Left colon (tissue), 2 donors: ENCODE measurements at regions not wholly inside any gene's neighbourhood (a gene's known extent, or its start where the extent isn't known, plus 50 kb on each side); places are given as distances from the start of the nearest gene placed in this dataset.

ENCODE experiments used
- ATAC-seq: fragments of 200-7000 bp; cut with Tn5 transposase; one replicate; pipeline ENCODE4 v1.9.1; 2020; ENCODE audit warnings: mild to moderate bottlenecking, moderate library complexity
- DNase-seq, 2 donors: peaks; one replicate each; pipeline ENCODE4 v3.0.0-alpha.2; 2020
- intact Hi-C, 2 donors: fragments of 100-400 bp; cut with DNase I in 1 of 2; cut with micrococcal nuclease in 1 of 2; formaldehyde crosslinking; loops; one replicate each; pipeline versions ENCODE4 v1.11.2 to v1.14.0; 2022; cut with DNase I, micrococcal nuclease
- donor health status: DM: no; HTN: no; CAD: no.
- donor health status: DM: yes; HTN: yes; CAD: no.

GRCh38 chr5:135222771-135223170, 176.3 kb downstream of the MACROH2A1 start:
- no peak for ATAC-seq
- intact Hi-C loops: no loop called here

DNA sequence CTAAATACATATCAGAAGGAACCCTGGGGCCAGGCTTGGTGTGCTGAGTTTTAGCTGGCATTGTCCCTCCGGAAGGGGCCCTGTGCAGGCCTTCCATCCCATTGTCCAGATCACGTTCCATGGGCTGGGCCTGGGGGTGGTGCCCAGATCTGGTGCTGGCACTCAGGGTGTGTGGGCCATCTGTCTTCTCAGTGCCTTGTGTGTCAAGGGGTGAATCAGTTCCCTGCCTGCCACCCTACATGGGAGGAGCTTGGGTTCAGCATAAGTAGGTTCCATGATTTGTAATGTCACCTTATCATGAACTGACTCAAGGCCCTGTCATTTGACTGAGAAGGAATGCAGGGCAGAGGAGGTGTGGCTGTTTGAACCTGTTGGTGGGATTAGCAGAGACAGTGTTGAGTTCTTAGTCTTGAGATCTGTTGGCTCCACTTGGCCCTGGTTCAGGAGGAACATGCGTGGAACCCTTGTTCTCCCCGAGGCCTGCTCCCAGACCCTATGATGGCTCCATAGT, 176.8 kb downstream of the MACROH2A1 start:
- no peak for ATAC-seq
- intact Hi-C loops: no loop called here
- DNase-seq: no peak

More at GRCh38 chr5:135222771-135223170, 176.3 kb downstream of the MACROH2A1 start:
- no peak for DNase-seq

DNA sequence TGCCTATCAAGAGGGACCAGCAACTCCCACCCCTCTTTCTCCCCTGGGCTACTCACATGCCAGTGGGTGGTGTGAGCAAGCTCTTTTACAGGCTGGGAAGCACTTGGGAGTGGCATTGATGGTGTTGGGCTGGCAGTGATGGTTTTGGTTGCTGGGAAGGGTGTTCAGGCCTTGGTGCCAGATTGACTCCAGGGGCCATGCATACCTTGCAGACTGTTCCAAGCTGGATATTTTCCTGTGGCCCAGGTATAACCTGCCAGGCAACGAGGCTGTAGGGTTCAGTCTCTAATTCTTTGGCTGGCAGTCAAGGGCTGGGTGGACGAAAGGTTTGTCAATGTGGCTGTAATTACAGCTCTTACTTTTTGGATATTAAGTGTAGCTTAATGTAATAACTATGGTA, 177.3 kb downstream of the MACROH2A1 start:
- intact Hi-C loops: no loop called here
- ATAC-seq (no peak), DNase-seq (no peak)

GRCh38 chr5:135221187-135221473, 177.9 kb downstream of the MACROH2A1 start:
- no peak for DNase-seq
- intact Hi-C loops: no loop called here
- ATAC-seq: no peak

DNA sequence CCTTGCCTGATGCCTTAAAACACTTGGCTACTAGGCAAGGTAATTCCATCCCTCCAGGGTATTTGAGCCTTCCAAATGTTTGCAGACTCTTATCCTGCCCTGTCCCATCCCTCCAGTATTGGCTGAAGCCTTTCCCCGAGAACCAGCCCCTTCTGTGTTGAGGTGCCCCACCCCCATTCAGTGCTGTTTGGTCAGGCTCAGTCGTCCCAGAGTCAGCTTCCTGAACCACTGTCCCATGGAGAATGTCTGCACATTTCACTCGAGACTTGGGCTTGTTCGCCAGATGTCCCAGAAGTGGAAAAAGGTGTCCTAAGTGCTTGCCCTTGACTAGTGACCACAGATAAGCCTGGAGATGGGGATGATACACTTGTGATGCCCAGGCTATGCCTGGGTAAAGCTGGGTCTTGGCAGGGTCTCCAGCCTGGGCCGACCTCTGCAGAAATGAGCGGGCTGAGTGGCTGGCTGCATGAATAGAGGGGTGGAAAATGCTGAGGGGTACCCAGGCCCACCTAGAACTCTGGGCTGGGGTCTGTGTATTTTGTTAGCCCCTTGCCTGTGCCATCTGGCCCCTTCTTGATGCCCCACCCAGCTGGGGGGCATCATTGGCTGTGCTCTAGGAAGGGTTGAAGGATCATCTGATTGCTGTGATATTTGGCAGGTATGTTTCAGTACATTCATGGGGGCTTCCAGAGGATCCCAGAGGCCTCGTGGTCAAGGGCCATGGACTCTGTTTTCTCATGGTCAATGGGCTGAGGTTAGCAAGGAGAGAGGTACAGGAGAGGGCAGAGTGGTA, 178.4 kb downstream of the MACROH2A1 start:
- DNase-seq: no peak

DNA sequence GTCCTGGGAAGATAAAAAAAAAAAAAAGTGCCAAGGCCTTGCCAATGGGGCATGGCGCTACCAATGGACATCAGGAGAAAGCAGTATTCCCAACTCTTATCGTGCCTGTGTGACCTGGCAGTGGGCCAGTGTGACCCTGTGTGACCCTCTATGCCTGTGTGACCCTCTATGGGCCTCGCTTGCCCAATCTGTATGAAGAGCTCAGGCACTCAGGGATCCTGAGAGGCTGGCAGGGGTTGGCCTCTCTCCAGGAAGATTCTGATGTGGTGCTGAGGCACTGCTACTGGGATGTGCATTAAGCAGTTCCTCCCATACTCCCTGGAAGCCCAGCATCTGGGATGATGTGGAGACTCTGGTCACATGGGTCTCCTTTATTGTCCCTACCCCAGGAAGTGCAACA, 179.2 kb downstream of the MACROH2A1 start:
- no peak for DNase-seq
- intact Hi-C loops: no loop called here
- no peak for ATAC-seq

More for the DNA sequence above, 178.4 kb downstream of the MACROH2A1 start:
- ATAC-seq: no peak
- intact Hi-C loops: no loop called here

DNA sequence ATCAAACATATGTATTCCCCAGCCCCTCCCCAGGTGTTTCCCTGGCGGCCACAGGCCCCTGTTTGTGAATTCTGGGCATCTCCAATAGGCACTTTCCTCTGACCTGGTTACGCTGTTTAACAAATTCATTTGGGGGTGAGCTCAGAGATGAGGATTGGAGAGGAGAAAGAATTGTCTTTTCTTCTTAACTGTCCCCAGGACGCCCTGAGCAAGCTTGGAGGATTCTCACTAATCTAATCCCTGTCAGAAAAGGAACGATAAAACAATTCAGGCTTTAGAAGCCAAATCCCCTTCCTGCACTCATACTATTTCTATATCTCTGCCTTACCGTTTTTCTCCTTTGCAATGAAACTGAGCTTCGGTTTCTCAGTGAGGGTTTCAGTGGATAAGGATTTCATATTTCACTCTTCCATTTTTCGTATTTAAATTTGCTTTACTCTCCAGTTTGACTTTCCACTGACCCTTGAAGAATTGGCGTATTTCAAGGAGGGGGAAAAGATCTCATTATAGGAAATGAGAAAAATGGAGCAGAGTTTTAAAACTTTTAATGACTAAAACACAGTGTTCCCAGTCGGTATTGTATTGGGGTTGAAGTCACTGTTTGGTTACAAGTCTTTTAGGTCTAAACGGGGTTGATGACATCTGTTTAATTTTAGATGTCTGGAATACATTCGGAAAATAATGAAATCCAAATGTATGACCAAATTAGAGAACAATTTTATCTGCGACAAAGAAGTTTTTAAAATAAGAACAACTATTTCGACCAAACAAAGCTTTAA, 180.1 kb downstream of the MACROH2A1 start:
- intact Hi-C loops: no loop called here
- ATAC-seq (no peak), DNase-seq (no peak)

GRCh38 chr5:135218486-135218755, 180.6 kb downstream of the MACROH2A1 start:
- no peak for DNase-seq
- intact Hi-C loops: no loop called here
- no peak for ATAC-seq

DNA sequence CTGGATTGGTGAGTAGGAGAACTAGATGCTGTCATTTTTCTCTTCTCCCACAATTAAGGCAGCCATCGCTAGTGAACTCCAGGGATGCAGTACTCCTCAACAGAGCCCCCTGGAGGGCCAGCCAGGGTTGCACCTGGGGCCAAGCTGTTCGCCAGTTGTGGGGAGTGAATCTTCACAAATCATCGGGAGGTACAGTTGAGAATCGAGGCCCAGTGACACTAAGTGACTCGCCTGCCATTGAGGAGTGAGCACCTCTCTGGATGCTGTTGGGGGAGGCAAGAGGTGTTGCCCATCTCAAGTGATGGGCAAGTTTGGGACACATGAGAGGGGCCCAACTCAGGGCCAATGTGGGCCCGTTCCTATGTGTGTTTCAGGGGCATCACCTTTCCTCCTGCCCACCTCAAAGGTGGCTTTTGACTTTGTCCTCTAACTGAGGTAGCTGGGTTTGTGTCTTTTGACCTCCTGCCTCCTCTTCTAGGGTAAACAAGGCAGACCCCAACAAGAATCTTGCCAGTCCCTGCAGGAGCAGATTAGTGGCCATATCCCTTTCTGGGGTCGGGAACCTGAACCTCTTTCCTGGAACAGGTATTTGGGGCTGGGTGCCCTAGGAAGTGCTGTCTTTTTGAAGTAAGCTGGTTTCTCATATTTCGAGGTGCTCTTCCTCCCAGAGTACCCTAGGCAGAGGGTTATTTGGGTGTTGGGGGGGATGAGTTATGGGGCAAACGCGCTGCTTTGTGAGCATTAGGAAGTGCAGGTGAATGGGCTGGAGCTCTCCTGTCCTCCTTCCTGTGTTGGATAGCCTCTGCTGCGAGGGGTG, 181.2 kb downstream of the MACROH2A1 start:
- ATAC-seq (no peak), DNase-seq (no peak)
- intact Hi-C loops: no loop called here

GRCh38 chr5:135216471-135217343, 182.3 kb downstream of the MACROH2A1 start:
- ATAC-seq: no peak
- no peak for DNase-seq
- intact Hi-C loops: no loop called here

DNA sequence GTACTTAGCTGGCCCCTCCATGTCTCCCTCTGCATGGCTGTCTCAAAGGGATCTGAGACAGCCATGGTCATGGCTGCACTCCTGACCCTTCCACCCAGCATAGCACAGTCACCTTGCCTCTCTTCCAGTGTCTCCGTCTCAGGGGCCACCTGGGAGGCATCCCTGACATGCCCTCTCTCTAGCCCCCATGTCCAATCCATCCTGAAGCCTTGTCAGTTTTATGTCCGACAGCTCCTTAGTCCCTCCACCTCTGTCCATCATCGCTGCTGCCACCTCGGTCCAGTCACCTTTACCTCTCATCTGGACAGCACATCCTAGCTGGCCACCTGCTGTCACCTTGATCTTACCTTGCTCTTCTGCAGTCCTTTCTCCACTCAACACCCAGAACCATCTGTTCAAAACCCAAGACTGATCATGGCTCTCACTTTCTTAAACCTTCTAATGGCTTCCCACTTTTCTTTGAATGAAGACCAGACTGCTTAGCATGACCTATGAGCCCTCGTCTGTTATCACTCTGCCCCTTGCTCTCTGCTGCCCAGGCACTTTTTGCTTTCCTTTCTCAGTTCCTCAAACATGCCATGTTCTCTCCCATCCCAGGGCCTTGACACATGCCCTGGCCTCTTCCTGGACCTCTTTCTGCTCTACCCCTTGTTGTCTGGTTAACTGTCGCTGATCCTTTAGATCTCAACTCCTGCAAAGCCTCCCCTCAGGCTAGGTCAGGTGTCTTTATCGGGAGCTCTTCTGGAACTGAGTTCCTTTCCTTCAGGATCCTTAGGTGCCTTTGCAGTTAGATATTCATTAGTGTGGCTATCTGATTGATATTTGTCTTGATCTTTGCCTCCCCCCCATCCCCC, 181.8 kb upstream of the PITX1 start:
- ATAC-seq: no peak
- intact Hi-C loops: no loop called here
- no peak for DNase-seq

DNA sequence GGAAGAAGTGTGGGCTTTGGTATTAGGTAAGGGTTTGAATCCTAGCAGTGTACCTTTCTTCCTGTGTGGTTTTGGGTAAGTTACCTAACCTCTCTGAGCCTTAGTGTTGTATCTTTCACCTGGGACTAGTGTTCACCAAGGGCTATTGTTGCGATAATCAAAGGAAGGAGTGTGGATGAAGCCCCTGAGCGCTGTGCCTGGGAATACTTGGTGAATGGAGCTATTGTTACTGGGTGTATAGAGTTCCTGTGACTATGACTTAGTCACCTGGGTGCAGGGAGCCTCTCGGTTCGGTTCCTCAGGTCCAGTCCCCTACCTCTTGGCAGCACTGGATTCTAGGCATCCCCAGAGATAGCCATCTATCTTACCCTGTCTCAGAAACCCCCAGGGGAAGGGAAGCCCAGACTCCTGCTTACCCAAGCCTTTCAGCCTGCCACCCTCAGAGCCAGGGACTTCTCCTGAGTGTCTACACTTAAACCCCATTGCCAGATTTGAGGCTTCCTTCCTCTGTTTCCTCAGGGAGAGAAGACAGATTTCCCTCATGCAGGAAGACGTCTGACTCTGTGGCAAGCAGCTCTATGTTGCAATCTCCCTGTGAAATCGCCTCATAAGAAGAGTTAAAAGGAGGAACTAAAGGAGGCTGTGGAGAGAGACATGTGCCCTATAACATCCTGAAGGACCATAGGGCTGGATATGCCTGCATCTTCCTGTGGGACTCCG, 181.0 kb upstream of the PITX1 start:
- no peak for ATAC-seq
- intact Hi-C loops: no loop called here
- DNase-seq: no peak

DNA sequence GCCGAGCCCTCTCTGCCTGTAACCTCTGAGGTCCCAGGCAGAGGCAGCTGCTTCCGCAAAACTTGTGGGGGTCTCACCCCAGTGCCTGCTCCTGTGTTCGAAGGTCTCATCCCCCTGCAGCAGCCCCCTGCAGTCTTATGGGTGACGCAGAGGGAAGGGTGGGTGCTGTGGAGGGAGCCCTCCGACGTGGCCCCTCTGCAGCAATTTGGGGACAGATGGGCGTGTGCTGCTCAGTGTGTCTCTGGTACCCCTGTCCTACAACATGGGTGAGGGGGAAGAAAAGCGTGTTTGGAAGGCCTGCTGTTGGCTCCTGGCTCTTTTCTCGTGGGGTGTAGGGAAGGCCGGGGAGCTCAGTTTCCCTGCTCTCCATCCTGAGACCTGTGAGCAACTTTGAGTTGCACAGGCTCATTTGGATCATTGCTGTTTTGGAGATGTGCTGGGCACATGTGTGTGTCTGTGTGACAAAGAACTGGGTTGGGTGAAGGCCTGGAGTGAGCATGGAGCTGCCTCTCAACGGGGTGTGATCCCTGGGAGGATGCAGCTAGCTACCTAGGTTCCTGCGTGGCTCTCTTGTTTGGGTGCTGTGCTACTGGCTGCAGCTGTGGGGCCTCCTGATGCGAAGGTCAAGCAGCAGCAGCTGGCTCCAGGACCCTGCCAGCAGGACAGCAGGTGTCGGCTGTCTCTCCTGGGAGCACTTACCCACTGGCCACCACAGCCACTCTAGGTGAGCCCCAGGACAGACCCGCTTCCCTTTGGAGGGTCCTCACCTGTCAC, 179.6 kb upstream of the PITX1 start:
- no peak for DNase-seq
- ATAC-seq: no peak
- intact Hi-C loops: no loop called here

- no peak for ATAC-seq
- DNase-seq: no peak
- intact Hi-C loops: no loop called here
Measured at GRCh38 chr5:135213027-135213386, 179.0 kb upstream of the PITX1 start.

GRCh38 chr5:135212361-135213026, 178.5 kb upstream of the PITX1 start:
- no peak for ATAC-seq
- no peak for DNase-seq
- intact Hi-C loops: no loop called here

GRCh38 chr5:135211791-135212190, 177.8 kb upstream of the PITX1 start:
- DNase-seq (no peak), ATAC-seq (no peak)
- intact Hi-C loops: no loop called here
